Thoracic aorta (tissue), 2 donors: ENCODE measurements at regions not wholly inside any gene's neighbourhood (a gene's known extent, or its start where the extent isn't known, plus 50 kb on each side); places are given as distances from the start of the nearest gene placed in this dataset.

ENCODE experiments used
- ATAC-seq: fragments of 150-250 bp; one replicate; pipeline ENCODE4 v1.8.0; 2017; ENCODE audit warnings: low read depth; ENCODE audit not compliant: insufficient number of reproducible peaks, low FRiP score
- DNase-seq: peaks from one replicate; pipeline ENCODE4 v3.0.0-alpha.2; 2020; ENCODE audit warnings: low spot score
- H3K27ac ChIP-seq, 2 donors: fragments of 200-600 bp; sonication (generic); 1 replicate in 1 of 2; 2 replicates in 1 of 2; pipeline ENCODE4 v1.5.1; 2016; ENCODE audit warnings: mild to moderate bottlenecking in 2 of 2, moderate library complexity in 2 of 2
- H3K27me3 ChIP-seq: fragments of 200-600 bp; sonication (generic); replicated peaks from 2 replicates; pipeline ENCODE4 v1.6.0; 2016; ENCODE audit warnings: mild to moderate bottlenecking; ENCODE audit not compliant: insufficient read depth
- H3K36me3 ChIP-seq: fragments of 200-600 bp; sonication (generic); one replicate; pipeline ENCODE4 v1.5.1; 2016
- H3K4me1 ChIP-seq, 2 donors: fragments of 200-600 bp; sonication (generic); 1 replicate in 1 of 2; 2 replicates in 1 of 2; pipeline versions ENCODE4 v1.5.1 to v1.6.0; 2016; ENCODE audit warnings: low read depth in 2 of 2, mild to moderate bottlenecking in 1 of 2; ENCODE audit not compliant: control insufficient read depth in 1 of 2
- H3K4me3 ChIP-seq: fragments of 200-600 bp; sonication (generic); 2 replicates; pipeline ENCODE4 v1.5.1; 2016; ENCODE audit warnings: mild to moderate bottlenecking
- H3K9me3 ChIP-seq: fragments of 200-600 bp; sonication (generic); 2 replicates; pipeline ENCODE4 v1.5.1; 2016
- TF ChIP-seq, protein P1 (sequence below): fragments of 200-600 bp; sonication (generic); IDR thresholded peaks from one replicate; pipeline ENCODE4 v1.5.1; 2019; ENCODE audit warnings: antibody characterized with exemption

DNA sequence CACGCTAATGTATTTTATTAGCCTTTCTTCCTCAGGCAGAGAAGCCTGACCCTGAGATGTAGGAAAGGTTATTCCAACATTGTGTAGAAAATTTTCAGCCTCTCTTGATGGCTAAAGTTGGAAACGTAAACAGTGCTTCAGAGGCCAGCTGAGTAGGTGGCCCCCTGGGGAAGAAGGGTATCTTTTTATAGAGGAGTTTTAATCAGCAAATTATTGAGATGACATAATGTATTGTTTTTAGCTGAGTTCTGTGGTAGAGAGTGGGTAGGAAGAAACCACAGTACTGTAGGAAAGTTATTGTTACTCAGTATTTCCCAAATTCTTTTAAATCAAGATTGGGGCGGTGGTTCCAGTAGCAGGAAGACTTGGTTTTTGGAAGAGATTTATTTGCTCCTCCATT is 268.8 kb downstream of the DLEU7 start:
- peak; percentile 60 for ATAC-seq
- H3K27me3 ChIP-seq: no peaks in the 10 kb centered on the region
- H3K4me3 ChIP-seq: no peak overlapping the region

DNA sequence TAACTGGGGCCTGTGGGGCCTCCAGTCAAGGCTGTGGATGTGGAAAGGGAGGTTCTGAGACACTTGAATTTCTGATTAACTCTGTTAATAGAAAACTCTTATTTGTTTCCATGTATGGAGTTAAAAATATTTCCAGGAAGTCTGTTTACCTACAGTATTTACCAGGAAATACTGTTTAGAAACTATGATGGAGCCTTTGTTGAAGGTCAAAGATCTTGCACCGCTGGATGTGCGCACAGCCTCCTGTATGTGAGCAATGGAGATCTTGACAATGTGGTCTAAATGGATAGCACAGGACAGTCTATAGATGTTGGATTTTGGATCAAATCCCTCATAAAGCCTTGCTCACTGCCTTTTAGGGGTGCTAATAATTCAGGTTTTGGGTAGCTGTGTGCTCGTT is 268.4 kb downstream of the DLEU7 start:
- ATAC-seq: no peak
- Histone ChIP-seq H3K9me3 (no peaks in the 10 kb centered on the region), H3K36me3 (no peaks in the 10 kb centered on the region), H3K27ac (no peak overlapping the region), H3K4me3 (no peak overlapping the region), H3K27me3 (no peaks in the 10 kb centered on the region), H3K4me1 (peaks cover 9 to 31% of the 10 kb centered on the region in 2 donors)
- TF ChIP-seq, protein P1, sequence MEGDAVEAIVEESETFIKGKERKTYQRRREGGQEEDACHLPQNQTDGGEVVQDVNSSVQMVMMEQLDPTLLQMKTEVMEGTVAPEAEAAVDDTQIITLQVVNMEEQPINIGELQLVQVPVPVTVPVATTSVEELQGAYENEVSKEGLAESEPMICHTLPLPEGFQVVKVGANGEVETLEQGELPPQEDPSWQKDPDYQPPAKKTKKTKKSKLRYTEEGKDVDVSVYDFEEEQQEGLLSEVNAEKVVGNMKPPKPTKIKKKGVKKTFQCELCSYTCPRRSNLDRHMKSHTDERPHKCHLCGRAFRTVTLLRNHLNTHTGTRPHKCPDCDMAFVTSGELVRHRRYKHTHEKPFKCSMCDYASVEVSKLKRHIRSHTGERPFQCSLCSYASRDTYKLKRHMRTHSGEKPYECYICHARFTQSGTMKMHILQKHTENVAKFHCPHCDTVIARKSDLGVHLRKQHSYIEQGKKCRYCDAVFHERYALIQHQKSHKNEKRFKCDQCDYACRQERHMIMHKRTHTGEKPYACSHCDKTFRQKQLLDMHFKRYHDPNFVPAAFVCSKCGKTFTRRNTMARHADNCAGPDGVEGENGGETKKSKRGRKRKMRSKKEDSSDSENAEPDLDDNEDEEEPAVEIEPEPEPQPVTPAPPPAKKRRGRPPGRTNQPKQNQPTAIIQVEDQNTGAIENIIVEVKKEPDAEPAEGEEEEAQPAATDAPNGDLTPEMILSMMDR: no peak
- DNase-seq: no peak

More for the DNA sequence above, 268.8 kb downstream of the DLEU7 start:
- no peak for DNase-seq
- Histone ChIP-seq H3K9me3 (no peaks in the 10 kb centered on the region), H3K4me1 (peaks cover 9 to 31% of the 10 kb centered on the region in 2 donors), H3K36me3 (no peaks in the 10 kb centered on the region), H3K27ac (no peak overlapping the region)
- TF ChIP-seq, protein P1: no peak

DNA sequence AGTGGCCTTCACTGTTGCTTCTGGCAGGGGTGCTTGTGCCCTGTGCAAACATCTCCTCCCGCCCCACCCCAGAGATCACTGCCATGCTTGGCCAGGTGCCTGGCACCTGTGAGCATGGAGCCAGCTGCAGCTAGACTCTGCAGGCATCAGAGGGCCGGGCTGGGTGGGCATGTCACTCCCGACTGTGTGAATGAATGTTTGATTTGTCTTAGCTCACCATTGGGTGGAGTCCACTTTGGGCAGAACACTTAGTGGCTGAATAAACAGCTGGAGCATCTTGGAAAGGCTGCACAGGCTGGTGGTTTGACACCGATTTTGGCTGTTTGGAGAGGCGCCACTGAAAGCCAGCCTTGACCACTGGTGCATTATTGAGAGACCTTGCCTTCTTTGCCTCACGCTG is 267.3 kb downstream of the DLEU7 start:
- DNase-seq (no peak), ATAC-seq (no peak)
- TF ChIP-seq, protein P1: no peak
- H3K27me3 ChIP-seq: no peaks in the 10 kb centered on the region
- H3K36me3 ChIP-seq: no peaks in the 10 kb centered on the region
- no peak overlapping the region for H3K27ac ChIP-seq
- no peaks in the 10 kb centered on the region for H3K9me3 ChIP-seq
- H3K4me1 ChIP-seq: peaks cover 10 to 39% of the 10 kb centered on the region in 2 donors
- H3K4me3 ChIP-seq: no peak overlapping the region

DNA sequence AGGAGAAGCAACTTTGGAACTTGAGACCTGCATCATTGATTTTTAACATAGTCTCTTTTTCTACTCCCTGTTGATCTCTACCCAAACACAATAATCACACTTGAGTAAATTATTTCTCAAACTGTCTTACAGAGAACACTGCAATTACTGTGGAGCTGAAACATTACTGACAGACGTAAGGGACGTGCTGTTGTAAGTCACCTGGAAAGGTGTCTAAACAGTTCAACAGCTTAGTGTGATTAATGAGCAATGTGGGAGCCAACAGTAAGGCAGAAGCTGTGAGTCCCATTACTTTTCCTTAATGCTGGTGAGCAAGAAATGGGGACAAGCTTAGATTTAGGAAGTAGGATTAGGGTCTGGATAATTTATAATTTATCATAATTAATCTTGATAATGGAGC is 265.7 kb downstream of the DLEU7 start:
- H3K4me1 ChIP-seq: peaks cover 14 to 50% of the 10 kb centered on the region in 2 donors
- TF ChIP-seq, protein P1: no peak
- H3K27me3 ChIP-seq: no peaks in the 10 kb centered on the region
- no peak for DNase-seq
- no peak for ATAC-seq
- no peak overlapping the region for H3K4me3 ChIP-seq
- H3K9me3 ChIP-seq: no peaks in the 10 kb centered on the region
- H3K36me3 ChIP-seq: no peaks in the 10 kb centered on the region
- no peak overlapping the region for H3K27ac ChIP-seq

DNA sequence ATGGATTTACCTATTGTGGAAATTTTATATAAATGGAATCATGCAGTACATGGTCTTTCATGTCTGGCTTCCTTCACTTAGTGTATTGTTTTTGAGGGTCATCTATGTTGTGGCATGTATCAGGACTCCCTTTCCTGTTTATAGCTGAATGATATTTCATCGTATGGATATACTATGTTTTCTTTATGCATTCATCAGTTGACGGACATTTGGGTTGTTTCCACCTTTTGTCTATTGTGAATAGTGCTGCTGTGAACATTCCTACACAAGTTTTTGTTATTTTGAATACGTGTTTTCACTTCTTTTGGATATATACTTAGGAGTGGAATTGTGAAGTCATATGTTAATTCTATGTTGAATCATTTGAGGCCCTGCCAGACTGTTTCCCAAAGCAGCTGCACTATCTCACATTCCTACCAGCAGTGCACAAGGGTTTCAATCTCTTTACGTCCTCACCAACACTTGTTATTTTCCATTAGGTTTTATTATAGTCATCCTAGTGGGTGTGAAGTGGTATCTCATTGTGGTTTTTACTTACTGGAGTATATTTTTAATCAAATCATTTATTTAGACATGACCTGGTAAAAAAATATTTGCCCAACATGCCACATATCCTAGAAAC is 262.7 kb downstream of the DLEU7 start:
- H3K27ac ChIP-seq: peak overlapping the region in 1 of 2 donors; percentile 64
- no peak overlapping the region for H3K4me3 ChIP-seq
- TF ChIP-seq, protein P1: no peak
- peaks cover 5 to 32% of the 10 kb centered on the region in 2 donors for H3K4me1 ChIP-seq
- ATAC-seq (peak; percentile 64), DNase-seq (no peak)
- no peaks in the 10 kb centered on the region for H3K27me3 ChIP-seq
- no peaks in the 10 kb centered on the region for H3K36me3 ChIP-seq
- H3K9me3 ChIP-seq: no peaks in the 10 kb centered on the region
